Progenitor cell of endocrine pancreas (in vitro differentiated cells): ENCODE measurements at regions not wholly inside any gene's neighbourhood (a gene's known extent, or its start where the extent isn't known, plus 50 kb on each side); places are given as distances from the start of the nearest gene placed in this dataset.

ENCODE experiments used
- DNase-seq: peaks from one replicate; pipeline ENCODE4 v3.0.0; 2021; ENCODE audit warnings: low spot score; ENCODE audit not compliant: unreplicated experiment
- H3K27ac Mint-ChIP-seq: 2 replicates; pipeline ENCODE4 v1.8.0; 2021; ENCODE audit warnings: mild to moderate bottlenecking, moderate library complexity, mixed read lengths
- H3K27me3 Mint-ChIP-seq: 2 replicates; pipeline ENCODE4 v1.8.0; 2021; ENCODE audit warnings: mixed read lengths
- H3K36me3 Mint-ChIP-seq: 2 replicates; pipeline ENCODE4 v1.8.0; 2022; ENCODE audit warnings: mixed read lengths; ENCODE audit not compliant: insufficient read depth
- H3K4me1 Mint-ChIP-seq: 2 replicates; pipeline ENCODE4 v1.8.0; 2021; ENCODE audit warnings: low read depth, mixed read lengths
- H3K4me3 Mint-ChIP-seq: 2 replicates; pipeline ENCODE4 v1.8.0; 2021; ENCODE audit warnings: low read depth, mild to moderate bottlenecking, moderate library complexity, mixed read lengths
- H3K9me3 Mint-ChIP-seq: 2 replicates; pipeline ENCODE4 v1.8.0; 2021; ENCODE audit warnings: low read depth, mixed read lengths
- TF ChIP-seq, protein P1 (sequence below): fragments of 200-600 bp; sonication (generic); IDR thresholded peaks from one replicate; pipeline ENCODE4 v1.5.0; 2021; ENCODE audit warnings: antibody characterized with exemption, mild to moderate bottlenecking; ENCODE audit not compliant: unreplicated experiment

- peak overlapping the region; percentile 95 for H3K27ac Mint-ChIP-seq
- peaks cover 10% of the 10 kb centered on the region for H3K4me1 Mint-ChIP-seq
- H3K4me3 Mint-ChIP-seq = no peak overlapping the region
- no peaks in the 10 kb centered on the region for H3K36me3 Mint-ChIP-seq
- no peaks in the 10 kb centered on the region for H3K27me3 Mint-ChIP-seq
- TF ChIP-seq, protein P1, sequence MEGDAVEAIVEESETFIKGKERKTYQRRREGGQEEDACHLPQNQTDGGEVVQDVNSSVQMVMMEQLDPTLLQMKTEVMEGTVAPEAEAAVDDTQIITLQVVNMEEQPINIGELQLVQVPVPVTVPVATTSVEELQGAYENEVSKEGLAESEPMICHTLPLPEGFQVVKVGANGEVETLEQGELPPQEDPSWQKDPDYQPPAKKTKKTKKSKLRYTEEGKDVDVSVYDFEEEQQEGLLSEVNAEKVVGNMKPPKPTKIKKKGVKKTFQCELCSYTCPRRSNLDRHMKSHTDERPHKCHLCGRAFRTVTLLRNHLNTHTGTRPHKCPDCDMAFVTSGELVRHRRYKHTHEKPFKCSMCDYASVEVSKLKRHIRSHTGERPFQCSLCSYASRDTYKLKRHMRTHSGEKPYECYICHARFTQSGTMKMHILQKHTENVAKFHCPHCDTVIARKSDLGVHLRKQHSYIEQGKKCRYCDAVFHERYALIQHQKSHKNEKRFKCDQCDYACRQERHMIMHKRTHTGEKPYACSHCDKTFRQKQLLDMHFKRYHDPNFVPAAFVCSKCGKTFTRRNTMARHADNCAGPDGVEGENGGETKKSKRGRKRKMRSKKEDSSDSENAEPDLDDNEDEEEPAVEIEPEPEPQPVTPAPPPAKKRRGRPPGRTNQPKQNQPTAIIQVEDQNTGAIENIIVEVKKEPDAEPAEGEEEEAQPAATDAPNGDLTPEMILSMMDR = no peak
- H3K9me3 Mint-ChIP-seq = no peaks in the 10 kb centered on the region
- no peak for DNase-seq
Observed at GRCh38 chr6:86477500-86478148, 459.7 kb upstream of the HTR1E start.

DNA sequence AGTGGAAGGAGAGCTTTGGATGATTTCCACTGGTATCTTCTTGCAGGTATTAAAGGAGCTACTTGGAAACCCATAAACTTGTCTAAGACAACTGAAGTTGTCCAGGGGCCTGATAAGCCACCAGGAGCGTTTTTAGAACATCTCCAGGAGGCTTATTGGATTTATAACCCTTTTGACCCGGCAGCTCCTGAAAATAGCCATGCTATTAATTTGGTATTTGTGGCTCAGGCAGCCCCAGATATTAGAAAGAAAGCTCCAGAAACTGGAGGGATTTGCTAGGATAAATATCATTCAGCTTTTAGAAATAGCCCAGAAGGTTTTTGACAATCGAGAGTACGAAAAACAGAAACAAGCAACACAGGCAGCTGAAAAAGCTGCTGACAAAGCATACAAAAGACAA lies 461.0 kb upstream of the HTR1E start:
- H3K27me3 Mint-ChIP-seq = no peaks in the 10 kb centered on the region
- TF ChIP-seq, protein P1 = no peak
- peaks cover 9% of the 10 kb centered on the region for H3K4me1 Mint-ChIP-seq
- H3K9me3 Mint-ChIP-seq = no peaks in the 10 kb centered on the region
- no peaks in the 10 kb centered on the region for H3K36me3 Mint-ChIP-seq
- no peak overlapping the region for H3K4me3 Mint-ChIP-seq
- DNase-seq = no peak
- H3K27ac Mint-ChIP-seq = no peak overlapping the region

DNA sequence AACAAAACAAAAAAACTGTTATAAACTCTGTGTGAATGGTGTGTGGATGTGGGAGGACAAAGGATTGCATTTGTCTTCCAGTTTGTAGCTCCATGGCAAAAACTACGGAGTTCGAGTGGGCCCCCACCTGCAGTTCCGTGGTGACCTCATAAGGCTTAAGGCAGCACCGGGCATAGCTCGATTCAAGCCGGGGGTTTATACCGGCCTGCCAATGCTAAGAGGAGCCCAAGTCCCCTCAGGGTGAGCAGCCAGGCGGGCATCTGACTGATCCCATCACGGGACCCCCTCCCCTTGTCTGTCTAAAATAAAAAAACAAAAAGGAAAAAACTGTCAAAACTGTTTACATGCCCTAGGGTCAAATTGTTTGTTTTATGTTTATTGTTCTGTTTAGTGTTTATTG lies 463.2 kb upstream of the HTR1E start:
- Mint-ChIP-seq H3K36me3 (no peaks in the 10 kb centered on the region), H3K27ac (no peak overlapping the region), H3K9me3 (no peaks in the 10 kb centered on the region), H3K27me3 (no peaks in the 10 kb centered on the region), H3K4me3 (no peak overlapping the region), H3K4me1 (peaks cover 7% of the 10 kb centered on the region)
- TF ChIP-seq, protein P1 = no peak
- no peak for DNase-seq

DNA sequence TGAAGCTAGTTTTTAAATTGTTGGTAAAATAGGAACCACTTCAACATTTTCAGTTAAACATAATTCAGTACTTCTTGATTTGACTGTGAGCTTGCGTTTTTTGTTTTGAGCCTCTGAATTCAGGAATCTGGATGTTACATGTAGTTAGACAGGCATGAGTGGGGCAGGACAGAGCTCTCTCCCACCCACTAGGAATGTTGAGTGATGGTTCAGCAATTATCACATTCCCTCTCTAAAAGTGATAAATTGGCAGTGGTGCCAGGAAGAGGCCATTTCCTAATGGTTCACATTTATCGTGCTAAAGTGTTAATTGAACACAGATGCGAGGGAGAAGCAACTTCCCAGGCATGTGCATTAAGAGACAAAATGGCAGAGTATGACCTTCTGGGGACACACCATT lies 465.5 kb upstream of the HTR1E start:
- Mint-ChIP-seq H3K4me3 (no peak overlapping the region), H3K9me3 (no peaks in the 10 kb centered on the region), H3K27ac (no peak overlapping the region), H3K27me3 (no peaks in the 10 kb centered on the region), H3K4me1 (no peaks in the 10 kb centered on the region), H3K36me3 (no peaks in the 10 kb centered on the region)
- TF ChIP-seq, protein P1 = no peak
- no peak for DNase-seq

GRCh38 chr6:86459978-86460377 lies 477.4 kb upstream of the HTR1E start:
- H3K4me1 Mint-ChIP-seq = peaks cover 12% of the 10 kb centered on the region
- no peak overlapping the region for H3K4me3 Mint-ChIP-seq
- no peaks in the 10 kb centered on the region for H3K27me3 Mint-ChIP-seq
- TF ChIP-seq, protein P1 = no peak
- H3K36me3 Mint-ChIP-seq = no peaks in the 10 kb centered on the region
- DNase-seq = no peak
- H3K9me3 Mint-ChIP-seq = peaks cover 16% of the 10 kb centered on the region
- H3K27ac Mint-ChIP-seq = peak overlapping the region; percentile 86
